Bronchial epithelial cell (primary cell): ENCODE measurements at regions not wholly inside any gene's neighbourhood (a gene's known extent, or its start where the extent isn't known, plus 50 kb on each side); places are given as distances from the start of the nearest gene placed in this dataset.

Experiments
- DNase-seq: peaks from one replicate; pipeline ENCODE4 v3.0.0-alpha.2; 2010; ENCODE audit warnings: low read depth
- FAIRE-seq: peaks from 2 replicates; lab custom pipeline; 2011; peaks lifted over from hg19 to GRCh38; lab: Jason Lieb, UNC
- H3K27me3 ChIP-seq: 2 replicates; pipeline ENCODE4 v1.5.1; 2011; ENCODE audit warnings: low read length; ENCODE audit not compliant: control insufficient read depth, insufficient read depth
- H3K36me3 ChIP-seq: 2 replicates; pipeline ENCODE4 v1.5.1; 2011; ENCODE audit warnings: low read length; ENCODE audit not compliant: control insufficient read depth, insufficient read depth
- H3K4me3 ChIP-seq: 2 replicates; pipeline ENCODE4 v1.5.1; 2011; ENCODE audit warnings: mild to moderate bottlenecking, low read depth, low read length, control low read depth
- TF ChIP-seq, protein P1 (sequence below): IDR thresholded peaks from 2 replicates; pipeline ENCODE4 v1.5.1; 2011; ENCODE audit warnings: mild to moderate bottlenecking, moderate library complexity, low read length, control low read depth, inconsistent platforms; ENCODE audit not compliant: insufficient read depth, severe bottlenecking

DNA sequence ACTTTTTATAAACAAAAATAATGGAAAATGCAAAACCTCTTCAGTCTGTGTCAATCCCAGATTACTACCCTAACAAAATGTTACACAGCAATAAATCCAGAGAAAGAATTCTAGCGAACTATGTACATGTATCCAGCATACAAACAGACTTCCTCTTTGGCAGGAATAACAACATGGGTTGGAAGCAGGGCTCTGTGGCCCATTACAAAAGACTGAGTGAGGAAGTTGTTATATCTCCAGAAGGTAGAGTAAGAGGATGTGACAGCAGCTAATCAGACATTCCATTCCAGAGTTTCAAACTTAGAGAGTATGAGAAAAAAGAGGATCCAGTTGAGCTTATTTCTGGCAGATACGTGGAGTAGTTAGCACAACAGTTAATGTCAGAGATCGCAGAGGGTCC is 294.0 kb upstream of the PLSCR5 start:
- FAIRE-seq, result no peak
- Histone ChIP-seq H3K27me3 (no peaks in the 10 kb centered on the region), H3K4me3 (no peak overlapping the region), H3K36me3 (no peaks in the 10 kb centered on the region)
- DNase-seq, result no peak
- TF ChIP-seq, protein P1, sequence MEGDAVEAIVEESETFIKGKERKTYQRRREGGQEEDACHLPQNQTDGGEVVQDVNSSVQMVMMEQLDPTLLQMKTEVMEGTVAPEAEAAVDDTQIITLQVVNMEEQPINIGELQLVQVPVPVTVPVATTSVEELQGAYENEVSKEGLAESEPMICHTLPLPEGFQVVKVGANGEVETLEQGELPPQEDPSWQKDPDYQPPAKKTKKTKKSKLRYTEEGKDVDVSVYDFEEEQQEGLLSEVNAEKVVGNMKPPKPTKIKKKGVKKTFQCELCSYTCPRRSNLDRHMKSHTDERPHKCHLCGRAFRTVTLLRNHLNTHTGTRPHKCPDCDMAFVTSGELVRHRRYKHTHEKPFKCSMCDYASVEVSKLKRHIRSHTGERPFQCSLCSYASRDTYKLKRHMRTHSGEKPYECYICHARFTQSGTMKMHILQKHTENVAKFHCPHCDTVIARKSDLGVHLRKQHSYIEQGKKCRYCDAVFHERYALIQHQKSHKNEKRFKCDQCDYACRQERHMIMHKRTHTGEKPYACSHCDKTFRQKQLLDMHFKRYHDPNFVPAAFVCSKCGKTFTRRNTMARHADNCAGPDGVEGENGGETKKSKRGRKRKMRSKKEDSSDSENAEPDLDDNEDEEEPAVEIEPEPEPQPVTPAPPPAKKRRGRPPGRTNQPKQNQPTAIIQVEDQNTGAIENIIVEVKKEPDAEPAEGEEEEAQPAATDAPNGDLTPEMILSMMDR, result no peak

GRCh38 chr3:146896711-146897110 is 291.6 kb upstream of the PLSCR5 start:
- Histone ChIP-seq H3K4me3 (no peak overlapping the region), H3K27me3 (no peaks in the 10 kb centered on the region), H3K36me3 (no peaks in the 10 kb centered on the region)
- DNase-seq, result no peak
- TF ChIP-seq, protein P1, result no peak
- FAIRE-seq, result no peak

DNA sequence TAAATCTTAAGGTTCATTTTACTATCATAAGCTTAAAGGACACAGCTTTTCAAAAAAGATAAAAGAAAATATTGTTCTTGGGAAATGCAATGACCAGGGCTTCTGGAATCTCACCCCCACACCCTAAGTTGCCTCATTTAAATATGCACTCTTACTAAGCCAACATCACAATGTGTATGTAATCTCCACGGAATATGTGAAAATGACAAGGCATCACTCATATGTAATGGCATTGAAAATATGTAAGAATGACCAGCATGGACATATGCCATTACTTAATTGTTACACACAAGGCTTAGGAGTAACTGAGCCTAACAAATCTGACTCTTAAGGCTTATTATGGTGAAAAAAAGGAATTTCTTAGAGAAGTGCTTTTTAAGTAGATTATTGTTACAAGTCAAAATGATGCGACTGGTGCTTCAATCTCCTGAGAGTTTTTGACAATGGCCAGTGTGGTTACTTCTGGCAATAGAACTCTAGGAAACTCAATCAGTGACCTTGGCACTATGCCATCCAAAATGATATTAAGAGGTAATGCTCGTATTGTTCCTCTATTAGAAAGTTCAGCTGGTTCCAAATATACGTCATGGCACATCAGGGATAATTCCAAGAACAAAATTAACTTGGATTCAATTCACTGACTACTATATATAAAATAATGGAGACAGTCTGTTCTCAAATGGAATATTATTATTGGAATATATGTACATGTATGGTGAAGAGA is 290.0 kb upstream of the PLSCR5 start:
- Histone ChIP-seq H3K4me3 (no peak overlapping the region), H3K27me3 (no peaks in the 10 kb centered on the region), H3K36me3 (no peaks in the 10 kb centered on the region)
- TF ChIP-seq, protein P1, result no peak
- DNase-seq, result peak; percentile 19
- no peak for FAIRE-seq

GRCh38 chr3:146894406-146894805 is 289.3 kb upstream of the PLSCR5 start:
- no peaks in the 10 kb centered on the region for H3K36me3 ChIP-seq
- H3K4me3 ChIP-seq, result no peak overlapping the region
- no peaks in the 10 kb centered on the region for H3K27me3 ChIP-seq
- DNase-seq (no peak), FAIRE-seq (no peak)
- TF ChIP-seq, protein P1, result no peak

- Histone ChIP-seq H3K4me3 (no peak overlapping the region), H3K27me3 (no peaks in the 10 kb centered on the region), H3K36me3 (no peaks in the 10 kb centered on the region)
- no peak for FAIRE-seq
- DNase-seq, result no peak
- TF ChIP-seq, protein P1, result no peak
Measured at GRCh38 chr3:146892041-146892440, 286.9 kb upstream of the PLSCR5 start.

DNA sequence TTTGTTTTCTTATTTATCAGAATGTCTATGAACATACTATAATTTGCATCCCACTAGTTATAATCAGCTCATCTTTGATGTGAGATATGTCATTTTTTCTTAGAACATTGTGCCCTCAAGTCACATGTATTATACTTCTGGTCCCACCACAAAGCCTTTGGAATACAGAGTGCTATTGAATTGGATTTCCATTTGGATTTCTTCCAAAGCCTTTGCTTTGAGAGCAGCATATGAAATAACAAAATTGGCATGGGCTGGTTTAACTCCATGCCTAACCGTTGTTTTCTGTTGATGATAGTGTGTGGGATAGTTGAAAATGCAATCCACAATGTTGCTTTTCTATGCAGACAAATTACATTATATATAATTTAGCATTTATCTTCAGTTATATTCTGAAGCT is 284.5 kb upstream of the PLSCR5 start:
- Histone ChIP-seq H3K4me3 (no peak overlapping the region), H3K36me3 (no peaks in the 10 kb centered on the region), H3K27me3 (no peaks in the 10 kb centered on the region)
- DNase-seq, result no peak
- no peak for FAIRE-seq
- TF ChIP-seq, protein P1, result no peak
